OCI-LY3 (cell line): ENCODE measurements at regions not wholly inside any gene's neighbourhood (a gene's known extent, or its start where the extent isn't known, plus 50 kb on each side); places are given as distances from the start of the nearest gene placed in this dataset.

Experiments used
- EZH2phosphoT487 ChIP-seq: fragments of 200-600 bp; shearing (Covaris generic); IDR thresholded peaks from 2 replicates; pipeline ENCODE4 v1.6.1; 2018; ENCODE audit warnings: antibody characterized with exemption, mixed run types, low read depth
- TF ChIP-seq, protein P1 (sequence below): fragments of 200-600, 300-600 bp; sonication (generic); IDR thresholded peaks from 2 replicates; pipeline ENCODE4 v1.5.1; 2014; ENCODE audit warnings: antibody characterized with exemption, low read length, low read depth

DNA sequence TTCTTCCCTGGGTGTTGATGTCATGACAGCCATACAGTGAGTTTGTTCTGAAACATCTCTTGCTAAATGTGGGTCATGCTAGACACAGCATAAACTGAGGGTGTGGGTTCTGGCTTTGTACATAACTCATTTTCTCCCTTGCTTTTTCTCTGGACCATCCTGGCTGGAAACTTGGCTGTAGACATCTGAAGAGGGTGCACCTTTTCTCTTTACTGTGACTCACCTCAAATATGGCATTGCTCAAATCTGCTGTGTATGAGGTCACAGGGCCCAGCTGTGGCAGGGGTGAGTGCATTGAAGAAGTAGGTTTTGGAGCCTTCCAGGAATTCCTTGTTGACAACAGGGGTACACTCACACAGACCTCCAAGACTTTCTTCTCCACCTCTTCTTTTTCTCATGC is 465.5 kb upstream of the AMELY start:
- TF ChIP-seq, protein P1, sequence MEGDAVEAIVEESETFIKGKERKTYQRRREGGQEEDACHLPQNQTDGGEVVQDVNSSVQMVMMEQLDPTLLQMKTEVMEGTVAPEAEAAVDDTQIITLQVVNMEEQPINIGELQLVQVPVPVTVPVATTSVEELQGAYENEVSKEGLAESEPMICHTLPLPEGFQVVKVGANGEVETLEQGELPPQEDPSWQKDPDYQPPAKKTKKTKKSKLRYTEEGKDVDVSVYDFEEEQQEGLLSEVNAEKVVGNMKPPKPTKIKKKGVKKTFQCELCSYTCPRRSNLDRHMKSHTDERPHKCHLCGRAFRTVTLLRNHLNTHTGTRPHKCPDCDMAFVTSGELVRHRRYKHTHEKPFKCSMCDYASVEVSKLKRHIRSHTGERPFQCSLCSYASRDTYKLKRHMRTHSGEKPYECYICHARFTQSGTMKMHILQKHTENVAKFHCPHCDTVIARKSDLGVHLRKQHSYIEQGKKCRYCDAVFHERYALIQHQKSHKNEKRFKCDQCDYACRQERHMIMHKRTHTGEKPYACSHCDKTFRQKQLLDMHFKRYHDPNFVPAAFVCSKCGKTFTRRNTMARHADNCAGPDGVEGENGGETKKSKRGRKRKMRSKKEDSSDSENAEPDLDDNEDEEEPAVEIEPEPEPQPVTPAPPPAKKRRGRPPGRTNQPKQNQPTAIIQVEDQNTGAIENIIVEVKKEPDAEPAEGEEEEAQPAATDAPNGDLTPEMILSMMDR = no peak
- no peak for TF ChIP-seq EZH2phosphoT487
